ENCODE measurements at regions not wholly inside any gene's neighbourhood (a gene's known extent, or its start where the extent isn't known, plus 50 kb on each side); places are given as distances from the start of the nearest gene placed in this dataset.

DNA sequence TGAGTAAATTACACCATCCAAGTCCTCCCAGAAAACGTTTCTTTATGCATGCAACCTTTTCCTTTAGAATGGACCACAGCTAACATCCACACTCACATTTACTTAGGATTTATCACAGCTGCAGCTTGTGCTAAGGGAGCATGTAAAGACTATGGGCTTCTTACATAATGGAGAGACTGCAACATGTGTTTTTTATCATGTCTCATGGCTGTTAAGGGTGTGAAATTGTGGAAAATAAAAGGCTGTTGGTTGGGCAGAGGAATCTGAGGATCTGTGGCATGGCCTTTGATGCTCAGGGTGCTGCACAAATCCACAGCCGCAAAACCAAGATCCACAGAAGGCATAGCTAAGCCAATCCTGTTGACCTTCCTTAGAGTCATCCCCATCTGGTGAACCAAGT, 112.0 kb upstream of the MTNR1B start:
- TF ChIP-seq, protein P1, sequence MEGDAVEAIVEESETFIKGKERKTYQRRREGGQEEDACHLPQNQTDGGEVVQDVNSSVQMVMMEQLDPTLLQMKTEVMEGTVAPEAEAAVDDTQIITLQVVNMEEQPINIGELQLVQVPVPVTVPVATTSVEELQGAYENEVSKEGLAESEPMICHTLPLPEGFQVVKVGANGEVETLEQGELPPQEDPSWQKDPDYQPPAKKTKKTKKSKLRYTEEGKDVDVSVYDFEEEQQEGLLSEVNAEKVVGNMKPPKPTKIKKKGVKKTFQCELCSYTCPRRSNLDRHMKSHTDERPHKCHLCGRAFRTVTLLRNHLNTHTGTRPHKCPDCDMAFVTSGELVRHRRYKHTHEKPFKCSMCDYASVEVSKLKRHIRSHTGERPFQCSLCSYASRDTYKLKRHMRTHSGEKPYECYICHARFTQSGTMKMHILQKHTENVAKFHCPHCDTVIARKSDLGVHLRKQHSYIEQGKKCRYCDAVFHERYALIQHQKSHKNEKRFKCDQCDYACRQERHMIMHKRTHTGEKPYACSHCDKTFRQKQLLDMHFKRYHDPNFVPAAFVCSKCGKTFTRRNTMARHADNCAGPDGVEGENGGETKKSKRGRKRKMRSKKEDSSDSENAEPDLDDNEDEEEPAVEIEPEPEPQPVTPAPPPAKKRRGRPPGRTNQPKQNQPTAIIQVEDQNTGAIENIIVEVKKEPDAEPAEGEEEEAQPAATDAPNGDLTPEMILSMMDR (IDR thresholded peaks at IDR 0.05) = no peak
- no peak for TF ChIP-seq POLR2A (IDR thresholded peaks at IDR 0.05)

Data from esophagus squamous epithelium (tissue), 4 donors.